GM12878 (cell line): ENCODE measurements at regions not wholly inside any gene's neighbourhood (a gene's known extent, or its start where the extent isn't known, plus 50 kb on each side); places are given as distances from the start of the nearest gene placed in this dataset.

ENCODE experiments used
- ATAC-seq: fragments of 200-7000 bp; cut with Tn5 transposase; 3 replicates; pipeline ENCODE4 v1.9.1; 2020; ENCODE audit warnings: mild to moderate bottlenecking, moderate library complexity
- BruUV-seq: library from RNA; stranded (reverse); fragments of 400-500 nt; replicated peaks from 2 replicates; lab custom pipeline; 2021; lab: Mats Ljungman, UMichigan
- CTCF ChIA-PET: fragments of 300-600 bp; sonication (Branson Sonifier 250); formaldehyde crosslinking; extraction: SDS; loops from one replicate; lab custom pipeline; 2021; ENCODE audit warnings: inconsistent platforms; lab: Yijun Ruan, JAX
- POLR2A ChIA-PET: fragments of 350-600 bp; formaldehyde crosslinking; extraction: SDS; loops from one replicate; lab custom pipeline; 2021; ENCODE audit warnings: inconsistent platforms; lab: Charles Lee
- RAD21 ChIA-PET: fragments of 300-600 bp; sonication (Branson Sonifier 250); formaldehyde crosslinking; loops from one replicate; lab custom pipeline; 2023; ENCODE audit warnings: antibody characterized with exemption; ENCODE audit not compliant: unreplicated experiment; lab: Charles Lee
- SMC1A ChIA-PET: fragments of 300-600 bp; sonication (Branson Sonifier 250); formaldehyde crosslinking; loops from one replicate; lab custom pipeline; 2023; ENCODE audit not compliant: unreplicated experiment, uncharacterized antibody; lab: Charles Lee
- DNase-seq: peaks from one replicate; pipeline ENCODE4 v3.0.0-alpha.2; 2011; ENCODE audit warnings: low read depth, low spot score
- FAIRE-seq: peaks from 3 replicates; lab custom pipeline; 2011; peaks lifted over from hg19 to GRCh38; lab: Jason Lieb, UNC
- H2AFZ ChIP-seq: 2 replicates; pipeline ENCODE4 v1.6.0; 2011; ENCODE audit warnings: low read depth, low read length, control low read depth; ENCODE audit not compliant: control insufficient read depth
- H3K27ac ChIP-seq: 2 replicates; pipeline ENCODE4 v1.5.1; 2011; ENCODE audit warnings: control low read depth; ENCODE audit not compliant: control insufficient read depth, insufficient read depth
- H3K27me3 ChIP-seq, 2 experiments: replicated peaks in 1 of 2; 2 replicates each; pipeline versions ENCODE4 v1.6.0 to v1.6.1; 2011; ENCODE audit warnings: low read length in 1 of 2; ENCODE audit not compliant: control insufficient read depth in 2 of 2, insufficient read depth in 2 of 2
- H3K36me3 ChIP-seq, 2 experiments: 2 replicates each; pipeline ENCODE4 v1.5.1; 2011; ENCODE audit warnings: low read length in 1 of 2; ENCODE audit not compliant: control insufficient read depth in 2 of 2, insufficient read depth in 2 of 2
- H3K4me1 ChIP-seq: 2 replicates; pipeline ENCODE4 v1.6.1; 2011; ENCODE audit warnings: mild to moderate bottlenecking, low read length, moderate library complexity, mixed read lengths; ENCODE audit not compliant: control insufficient read depth, insufficient read depth
- H3K4me2 ChIP-seq: 2 replicates; pipeline ENCODE4 v1.6.0; 2011; ENCODE audit warnings: control low read depth; ENCODE audit not compliant: control insufficient read depth, insufficient read depth
- H3K4me3 ChIP-seq: fragments of 200-600 bp; sonication (generic); 2 replicates; pipeline ENCODE4 v1.5.1; 2016
- H3K79me2 ChIP-seq: 2 replicates; pipeline ENCODE4 v1.6.0; 2011; ENCODE audit warnings: low read length; ENCODE audit not compliant: control insufficient read depth, insufficient read depth
- H3K9ac ChIP-seq: 2 replicates; pipeline ENCODE4 v1.8.0; 2011; ENCODE audit warnings: low read length, control low read depth, mixed read lengths; ENCODE audit not compliant: control insufficient read depth, insufficient read depth
- H3K9me3 ChIP-seq: replicated peaks from 3 replicates; pipeline ENCODE4 v1.5.1; 2011; ENCODE audit warnings: mild to moderate bottlenecking, low read length; ENCODE audit not compliant: control insufficient read depth, insufficient read depth
- H4K20me1 ChIP-seq: 2 replicates; pipeline ENCODE4 v1.6.0; 2011; ENCODE audit not compliant: control insufficient read depth, insufficient read depth
- CHD1 ChIP-seq: IDR thresholded peaks from 2 replicates; pipeline ENCODE4 v1.6.1; 2012; ENCODE audit warnings: low read depth, low read length, improper control_type of control experiment
- CTCF ChIP-seq, 3 experiments: IDR thresholded peaks in 2 of 3; conservative IDR thresholded peaks in 1 of 3; 2 replicates each; pipeline ENCODE4 v1.5.1; 2011; ENCODE audit warnings: low read depth in 3 of 3, low read length in 3 of 3, mild to moderate bottlenecking in 3 of 3, control low read depth in 2 of 3, moderate library complexity in 2 of 3, inconsistent platforms in 1 of 3, mixed read lengths in 1 of 3; ENCODE audit not compliant: control insufficient read depth in 2 of 3, insufficient read depth in 1 of 3; ENCODE audit errors: extremely low read depth in 1 of 3
- DPF2 ChIP-seq: fragments of 450-650 bp; IDR thresholded peaks from 2 replicates; pipeline ENCODE4 v1.6.1; 2017; ENCODE audit warnings: mild to moderate bottlenecking
- MTA2 ChIP-seq: fragments of 450-650 bp; IDR thresholded peaks from 2 replicates; pipeline ENCODE4 v1.6.1; 2016; ENCODE audit warnings: low read depth, mild to moderate bottlenecking, moderate library complexity
- RAD21 ChIP-seq: IDR thresholded peaks from 2 replicates; pipeline ENCODE4 v1.6.1; 2011; ENCODE audit warnings: mild to moderate bottlenecking, low read depth, low read length, moderate library complexity; ENCODE audit not compliant: insufficient read depth
- RUNX3 ChIP-seq: IDR thresholded peaks from 2 replicates; pipeline ENCODE4 v1.6.1; 2012; ENCODE audit warnings: low read length, inconsistent platforms
- USF2 ChIP-seq: IDR thresholded peaks from 2 replicates; pipeline ENCODE4 v1.6.1; 2011; ENCODE audit warnings: low read depth, low read length, improper control_type of control experiment, borderline replicate concordance
- ZNF274 ChIP-seq: IDR thresholded peaks from one replicate; pipeline ENCODE4 v1.8.0; 2011; ENCODE audit not compliant: insufficient read length, insufficient read depth
- WGBS: methylation state at CpG from one replicate; pipeline ENCODE4 v1.1.6; 2016; ENCODE audit warnings: low lambda C conversion rate; ENCODE audit not compliant: insufficient replicate concordance, insufficient coverage; ENCODE audit errors: missing lambda C conversion rate; 5-methylcytosine and 5-hydroxymethylcytosine counted together
- in situ Hi-C: fragments of 300-500 bp; cut with MboI; formaldehyde crosslinking; loops from 9 replicates; pipeline ENCODE4 v1.14.3; 2018; ENCODE audit warnings: mixed read lengths
- intact Hi-C: fragments of 100-400 bp; cut with micrococcal nuclease; formaldehyde crosslinking; loops from one replicate; pipeline ENCODE4 v1.14.2; 2022; ENCODE audit not compliant: unreplicated experiment

GRCh38 chr2:201964631-201965206, 68.9 kb upstream of the FZD7 start:
- WGBS: 33% methylated on average over 7 of the region's 7 CpGs
- FAIRE-seq (no peak), DNase-seq (no peak), ATAC-seq (peak; percentile 24; the same call in 1 of the 3 replicates)
- ChIA-PET SMC1A (interaction anchor here (0.8 to 2.0 kb wide), 11 partner anchors 9 to 216 kb away, joined by 3 to 6 read pairs (median 3); no protein-coding TSS in a partner anchor), POLR2A (no interaction called here), CTCF (interaction anchor here (0.6 to 3.1 kb wide), 9 partner anchors 12 to 215 kb away, joined by 3 to 19 read pairs (median 6); no protein-coding TSS in a partner anchor), RAD21 (interaction anchor here (0.6 to 1.5 kb wide), 5 partner anchors 44 to 146 kb away, joined by 3 to 11 read pairs (median 3); no protein-coding TSS in a partner anchor)
- no peaks in the 10 kb centered on the region for H3K36me3 ChIP-seq
- no peaks in the 10 kb centered on the region for H3K4me1 ChIP-seq
- H3K9ac ChIP-seq: no peak overlapping the region
- no peaks in the 10 kb centered on the region for H3K9me3 ChIP-seq
- TF ChIP-seq USF2: no peak
- no TSS peak for BruUV-seq
- H4K20me1 ChIP-seq: no peaks in the 10 kb centered on the region
- H2AFZ ChIP-seq: peak overlapping the region; percentile 49; the same call in 1 of the 2 replicates
- H3K4me2 ChIP-seq: no peak overlapping the region
- H3K79me2 ChIP-seq: no peaks in the 10 kb centered on the region
- intact Hi-C loops: loop anchor here (5.0 kb wide), 4 partner anchors 93 to 213 kb away; no protein-coding TSS in a partner anchor
- in situ Hi-C loops: no loop called here
- H3K27me3 ChIP-seq: no peaks in the 10 kb centered on the region
- no peak overlapping the region for H3K4me3 ChIP-seq
- H3K27ac ChIP-seq: no peak overlapping the region

GRCh38 chr2:201965550-201965949, 68.1 kb upstream of the FZD7 start:
- H3K9me3 ChIP-seq: no peaks in the 10 kb centered on the region
- RAD21 ChIA-PET: interaction anchor here (0.8 to 1.5 kb wide), 5 partner anchors 9 to 213 kb away, joined by 3 to 11 read pairs (median 3); no protein-coding TSS in a partner anchor
- CTCF ChIA-PET: interaction anchor here (0.8 to 3.1 kb wide), 11 partner anchors 53 to 214 kb away, joined by 3 to 19 read pairs (median 6); no protein-coding TSS in a partner anchor
- H3K9ac ChIP-seq: no peak overlapping the region
- FAIRE-seq (no peak), ATAC-seq (peak; percentile 81), DNase-seq (no peak)
- H3K4me1 ChIP-seq: no peaks in the 10 kb centered on the region
- H3K27ac ChIP-seq: no peak overlapping the region
- no peak for TF ChIP-seq DPF2
- peak; percentile 46 for TF ChIP-seq RAD21
- TF ChIP-seq MTA2: no peak
- no peak for TF ChIP-seq CHD1
- TF ChIP-seq ZNF274: no peak
- TF ChIP-seq CTCF (IDR thresholded peaks at IDR 0.05 in 2 of 3, conservative IDR thresholded peaks at IDR 0.05 in 1 of 3; ENCODE audit: control insufficient read depth in 2 of 3, extremely low read depth in 1 of 3, insufficient read depth in 1 of 3, low read depth in 3 of 3, low read length in 3 of 3): peak; percentile 24 to 32 (median 25); a peak in 3 of 6 replicates
- no peak for TF ChIP-seq RUNX3
- TF ChIP-seq, all 136 proteins: peak for 2
- POLR2A ChIA-PET: no interaction called here
- no peak overlapping the region for H3K4me3 ChIP-seq
- in situ Hi-C loops: no loop called here
- SMC1A ChIA-PET: interaction anchor here (1.0 to 2.0 kb wide), 13 partner anchors 10 to 216 kb away, joined by 3 to 6 read pairs (median 4); no protein-coding TSS in a partner anchor
- no peaks in the 10 kb centered on the region for H3K27me3 ChIP-seq
- 70% methylated on average over 3 of the region's 3 CpGs for WGBS
- H4K20me1 ChIP-seq: no peaks in the 10 kb centered on the region
- no peaks in the 10 kb centered on the region for H3K79me2 ChIP-seq
- no peak overlapping the region for H2AFZ ChIP-seq
- intact Hi-C loops: loop anchor here (5.0 kb wide), 4 partner anchors 92 to 212 kb away; no protein-coding TSS in a partner anchor
- no TSS peak for BruUV-seq
- no peak overlapping the region for H3K4me2 ChIP-seq
- no peaks in the 10 kb centered on the region for H3K36me3 ChIP-seq
